CD8-positive, alpha-beta memory T cell (primary cell): ENCODE measurements at regions not wholly inside any gene's neighbourhood (a gene's known extent, or its start where the extent isn't known, plus 50 kb on each side); places are given as distances from the start of the nearest gene placed in this dataset.

Source experiments
- CTCF ChIA-PET: fragments of 350-600 bp; sonication (Branson Sonifier 250); formaldehyde crosslinking; loops from one replicate; lab custom pipeline; 2021; ENCODE audit warnings: antibody characterized with exemption; lab: Charles Lee
- POLR2A ChIA-PET: fragments of 350-600 bp; sonication (Branson Sonifier 250); formaldehyde crosslinking; loops from one replicate; lab custom pipeline; 2021; ENCODE audit warnings: antibody characterized with exemption; lab: Charles Lee
- DNase-seq, 5 donors: peaks; one replicate each; pipeline versions ENCODE4 v3.0.0 to v3.0.0-alpha.2; 2020 to 2022; ENCODE audit warnings: mixed read lengths in 1 of 5
- H3K27ac ChIP-seq: one replicate; pipeline ENCODE4 v1.7.0; 2013; ENCODE audit warnings: low read depth, mild to moderate bottlenecking, low read length, moderate library complexity
- H3K27me3 ChIP-seq: 2 replicates; pipeline ENCODE4 v1.7.0; 2013; ENCODE audit warnings: low read length, mild to moderate bottlenecking; ENCODE audit not compliant: insufficient read depth, poor library complexity, severe bottlenecking
- H3K36me3 ChIP-seq: 2 replicates; pipeline ENCODE4 v1.7.0; 2013; ENCODE audit warnings: mild to moderate bottlenecking, low read length, moderate library complexity; ENCODE audit not compliant: insufficient read depth
- H3K4me1 ChIP-seq: 2 replicates; pipeline ENCODE4 v1.7.0; 2013; ENCODE audit warnings: mild to moderate bottlenecking, low read length, moderate library complexity; ENCODE audit not compliant: insufficient read depth
- H3K4me3 ChIP-seq: 2 replicates; pipeline ENCODE4 v1.7.0; 2013; ENCODE audit warnings: mild to moderate bottlenecking, low read length
- H3K9me3 ChIP-seq: 2 replicates; pipeline ENCODE4 v1.7.0; 2013; ENCODE audit warnings: mild to moderate bottlenecking, low read length
- H3K27ac Mint-ChIP-seq, 8 donors: one replicate each; pipeline ENCODE4 v1.8.0; 2020 to 2021; ENCODE audit warnings: mixed read lengths in 8 of 8, mild to moderate bottlenecking in 6 of 8, inconsistent platforms in 3 of 8, moderate library complexity in 3 of 8
- H3K27me3 Mint-ChIP-seq, 2 donors: one replicate each; pipeline ENCODE4 v1.8.0; 2020 to 2021; ENCODE audit warnings: mixed read lengths in 2 of 2, mild to moderate bottlenecking in 1 of 2, moderate library complexity in 1 of 2
- H3K36me3 Mint-ChIP-seq, 3 donors: one replicate each; pipeline ENCODE4 v1.8.0; 2020 to 2021; ENCODE audit warnings: mixed read lengths in 3 of 3, inconsistent platforms in 1 of 3, mild to moderate bottlenecking in 1 of 3
- H3K4me1 Mint-ChIP-seq, 3 donors: one replicate each; pipeline ENCODE4 v1.8.0; 2020 to 2021; ENCODE audit warnings: mixed read lengths in 3 of 3, inconsistent platforms in 1 of 3, mild to moderate bottlenecking in 1 of 3
- H3K4me3 Mint-ChIP-seq, 7 donors: one replicate each; pipeline ENCODE4 v1.8.0; 2020 to 2021; ENCODE audit warnings: mixed read lengths in 7 of 7, mild to moderate bottlenecking in 6 of 7, moderate library complexity in 4 of 7, inconsistent platforms in 2 of 7
- H3K9me3 Mint-ChIP-seq, 5 donors: one replicate each; pipeline ENCODE4 v1.8.0; 2020 to 2022; ENCODE audit warnings: mixed read lengths in 5 of 5, mild to moderate bottlenecking in 3 of 5, moderate library complexity in 2 of 5, inconsistent platforms in 1 of 5

GRCh38 chr9:85405566-85405950, 336.2 kb downstream of the AGTPBP1 start:
- peaks cover 7 to 13% of the 10 kb centered on the region in 2 donors for H3K27me3 Mint-ChIP-seq
- H3K27ac ChIP-seq: no peak overlapping the region
- H3K9me3 Mint-ChIP-seq: no peaks in the 10 kb centered on the region
- H3K4me1 ChIP-seq: no peaks in the 10 kb centered on the region
- H3K9me3 ChIP-seq: no peaks in the 10 kb centered on the region
- DNase-seq: no peak
- H3K36me3 ChIP-seq: no peaks in the 10 kb centered on the region
- H3K4me3 Mint-ChIP-seq: no peak overlapping the region
- POLR2A ChIA-PET: no interaction called here
- CTCF ChIA-PET: no interaction called here
- no peak overlapping the region for H3K4me3 ChIP-seq
- no peaks in the 10 kb centered on the region for H3K27me3 ChIP-seq
- no peaks in the 10 kb centered on the region for H3K36me3 Mint-ChIP-seq
- no peak overlapping the region for H3K27ac Mint-ChIP-seq
- no peaks in the 10 kb centered on the region for H3K4me1 Mint-ChIP-seq

- Mint-ChIP-seq H3K9me3 (no peaks in the 10 kb centered on the region), H3K4me1 (no peaks in the 10 kb centered on the region), H3K36me3 (no peaks in the 10 kb centered on the region), H3K4me3 (no peak overlapping the region), H3K27me3 (peaks cover 7 to 14% of the 10 kb centered on the region in 2 donors), H3K27ac (no peak overlapping the region)
- Histone ChIP-seq H3K4me1 (no peaks in the 10 kb centered on the region), H3K9me3 (no peaks in the 10 kb centered on the region), H3K27ac (no peak overlapping the region), H3K27me3 (no peaks in the 10 kb centered on the region), H3K4me3 (no peak overlapping the region), H3K36me3 (no peaks in the 10 kb centered on the region)
- POLR2A ChIA-PET: no interaction called here
- DNase-seq: no peak
- CTCF ChIA-PET: no interaction called here
These were observed 336.7 kb downstream of the AGTPBP1 start for GRCh38 chr9:85404911-85405565.

- H3K27me3 ChIP-seq: no peaks in the 10 kb centered on the region
- DNase-seq: no peak
- H3K36me3 Mint-ChIP-seq: no peaks in the 10 kb centered on the region
- no peak overlapping the region for H3K4me3 Mint-ChIP-seq
- POLR2A ChIA-PET: no interaction called here
- H3K4me3 ChIP-seq: no peak overlapping the region
- no peaks in the 10 kb centered on the region for H3K9me3 Mint-ChIP-seq
- H3K27me3 Mint-ChIP-seq: peaks cover 10% of the 10 kb centered on the region in 2 donors
- no peaks in the 10 kb centered on the region for H3K9me3 ChIP-seq
- no peak overlapping the region for H3K27ac ChIP-seq
- no peak overlapping the region for H3K27ac Mint-ChIP-seq
- H3K4me1 Mint-ChIP-seq: no peaks in the 10 kb centered on the region
- H3K36me3 ChIP-seq: no peaks in the 10 kb centered on the region
- CTCF ChIA-PET: no interaction called here
- H3K4me1 ChIP-seq: no peaks in the 10 kb centered on the region
These were observed 339.2 kb downstream of the AGTPBP1 start for GRCh38 chr9:85402551-85402950.

GRCh38 chr9:85401998-85402397, 339.8 kb downstream of the AGTPBP1 start:
- Mint-ChIP-seq H3K27ac (no peak overlapping the region), H3K27me3 (peaks cover 10% of the 10 kb centered on the region in 2 donors), H3K4me3 (no peak overlapping the region), H3K4me1 (no peaks in the 10 kb centered on the region), H3K9me3 (no peaks in the 10 kb centered on the region), H3K36me3 (no peaks in the 10 kb centered on the region)
- no peaks in the 10 kb centered on the region for H3K27me3 ChIP-seq
- CTCF ChIA-PET: no interaction called here
- H3K27ac ChIP-seq: no peak overlapping the region
- H3K9me3 ChIP-seq: no peaks in the 10 kb centered on the region
- POLR2A ChIA-PET: no interaction called here
- no peak for DNase-seq
- H3K4me3 ChIP-seq: no peak overlapping the region
- no peaks in the 10 kb centered on the region for H3K36me3 ChIP-seq
- no peaks in the 10 kb centered on the region for H3K4me1 ChIP-seq

GRCh38 chr9:85397005-85397404, 344.7 kb downstream of the AGTPBP1 start:
- no peak overlapping the region for H3K27ac Mint-ChIP-seq
- DNase-seq: no peak

GRCh38 chr9:85392260-85392659, 349.5 kb downstream of the AGTPBP1 start:
- H3K4me3 Mint-ChIP-seq: no peak overlapping the region
- ChIA-PET POLR2A (no interaction called here), CTCF (no interaction called here)
- no peak overlapping the region for H3K27ac ChIP-seq
- no peaks in the 10 kb centered on the region for H3K27me3 ChIP-seq
- H3K27me3 Mint-ChIP-seq: peaks cover 14 to 16% of the 10 kb centered on the region in 2 donors
- no peak for DNase-seq
- no peaks in the 10 kb centered on the region for H3K9me3 Mint-ChIP-seq
- no peak overlapping the region for H3K27ac Mint-ChIP-seq
- no peaks in the 10 kb centered on the region for H3K4me1 ChIP-seq
- H3K36me3 ChIP-seq: no peaks in the 10 kb centered on the region
- H3K9me3 ChIP-seq: no peaks in the 10 kb centered on the region
- H3K4me3 ChIP-seq: no peak overlapping the region
- H3K4me1 Mint-ChIP-seq: no peaks in the 10 kb centered on the region
- no peaks in the 10 kb centered on the region for H3K36me3 Mint-ChIP-seq

More at GRCh38 chr9:85397005-85397404, 344.7 kb downstream of the AGTPBP1 start:
- Histone ChIP-seq H3K4me3 (no peak overlapping the region), H3K9me3 (no peaks in the 10 kb centered on the region), H3K36me3 (no peaks in the 10 kb centered on the region), H3K4me1 (no peaks in the 10 kb centered on the region), H3K27me3 (no peaks in the 10 kb centered on the region), H3K27ac (no peak overlapping the region)
- CTCF ChIA-PET: no interaction called here
- H3K4me1 Mint-ChIP-seq: no peaks in the 10 kb centered on the region
- H3K9me3 Mint-ChIP-seq: no peaks in the 10 kb centered on the region
- no peaks in the 10 kb centered on the region for H3K36me3 Mint-ChIP-seq
- POLR2A ChIA-PET: no interaction called here
- H3K4me3 Mint-ChIP-seq: no peak overlapping the region
- peaks cover 18 to 22% of the 10 kb centered on the region in 2 donors for H3K27me3 Mint-ChIP-seq

- H3K27ac Mint-ChIP-seq: no peak overlapping the region
- H3K9me3 Mint-ChIP-seq: no peaks in the 10 kb centered on the region
- CTCF ChIA-PET: no interaction called here
- Histone ChIP-seq H3K36me3 (no peaks in the 10 kb centered on the region), H3K9me3 (no peaks in the 10 kb centered on the region), H3K4me1 (no peaks in the 10 kb centered on the region), H3K27ac (no peak overlapping the region), H3K27me3 (no peaks in the 10 kb centered on the region), H3K4me3 (no peak overlapping the region)
- H3K36me3 Mint-ChIP-seq: no peaks in the 10 kb centered on the region
- H3K27me3 Mint-ChIP-seq: no peaks in the 10 kb centered on the region
- H3K4me3 Mint-ChIP-seq: no peak overlapping the region
- DNase-seq: no peak
- peaks cover 0 to 5% (median 0%) of the 10 kb centered on the region in 3 donors for H3K4me1 Mint-ChIP-seq
- POLR2A ChIA-PET: no interaction called here
These were observed 363.9 kb downstream of the AGTPBP1 start for GRCh38 chr9:85377731-85378289.

- H3K36me3 ChIP-seq: no peaks in the 10 kb centered on the region
- no peaks in the 10 kb centered on the region for H3K4me1 Mint-ChIP-seq
- POLR2A ChIA-PET: no interaction called here
- no peaks in the 10 kb centered on the region for H3K4me1 ChIP-seq
- no peak for DNase-seq
- H3K27me3 Mint-ChIP-seq: peaks cover 0 to 3% of the 10 kb centered on the region in 2 donors
- H3K9me3 Mint-ChIP-seq: no peaks in the 10 kb centered on the region
- H3K9me3 ChIP-seq: no peaks in the 10 kb centered on the region
- no peak overlapping the region for H3K4me3 Mint-ChIP-seq
- CTCF ChIA-PET: no interaction called here
- H3K36me3 Mint-ChIP-seq: no peaks in the 10 kb centered on the region
- no peak overlapping the region for H3K4me3 ChIP-seq
- no peaks in the 10 kb centered on the region for H3K27me3 ChIP-seq
- H3K27ac Mint-ChIP-seq: no peak overlapping the region
- H3K27ac ChIP-seq: no peak overlapping the region
These were observed 373.0 kb downstream of the AGTPBP1 start for GRCh38 chr9:85368781-85369180.
